OCI-LY3 (cell line): ENCODE measurements at regions not wholly inside any gene's neighbourhood (a gene's known extent, or its start where the extent isn't known, plus 50 kb on each side); places are given as distances from the start of the nearest gene placed in this dataset.

Source experiments
- H2AFZ ChIP-seq: fragments of 200-600, 300-600 bp; shearing (Covaris generic); 2 replicates; pipeline ENCODE4 v1.6.0; 2014; ENCODE audit warnings: antibody characterized with exemption, low read depth, low read length
- H3K27ac ChIP-seq: fragments of 200-600, 300-600 bp; sonication (generic); 2 replicates; pipeline ENCODE4 v1.5.1; 2014; ENCODE audit warnings: mild to moderate bottlenecking, low read length, moderate library complexity, mixed read lengths
- H3K27me3 ChIP-seq: fragments of 200-600, 300-600 bp; sonication (generic); 2 replicates; pipeline ENCODE4 v1.6.1; 2014; ENCODE audit warnings: low read depth, low read length, mixed read lengths
- H3K36me3 ChIP-seq: fragments of 200-600, 300-600 bp; sonication (generic); replicated peaks from 2 replicates; pipeline ENCODE3; 2014; ENCODE audit warnings: low read depth, low read length, mixed read lengths
- H3K4me1 ChIP-seq: fragments of 300-600, 200-600 bp; sonication (generic); 2 replicates; pipeline ENCODE4 v1.6.1; 2014; ENCODE audit warnings: low read length, mixed read lengths
- H3K4me2 ChIP-seq: fragments of 200-600, 300-600 bp; sonication (generic); 2 replicates; pipeline ENCODE4 v1.6.1; 2014; ENCODE audit warnings: low read length, mixed read lengths
- H3K4me3 ChIP-seq: fragments of 300-600, 200-600 bp; sonication (generic); 2 replicates; pipeline ENCODE4 v1.5.1; 2014; ENCODE audit warnings: antibody characterized with exemption, mild to moderate bottlenecking, low read length, moderate library complexity
- H3K79me2 ChIP-seq: fragments of 300-600, 200-600 bp; shearing (Covaris generic); 2 replicates; pipeline ENCODE4 v1.6.1; 2014; ENCODE audit warnings: mild to moderate bottlenecking, low read length, mixed read lengths
- H3K9ac ChIP-seq: fragments of 300-600, 200-600 bp; shearing (Covaris generic); 2 replicates; pipeline ENCODE4 v1.6.0; 2014; ENCODE audit warnings: mild to moderate bottlenecking, low read length, moderate library complexity
- H3K9me3 ChIP-seq: fragments of 200-600, 300-600 bp; shearing (Covaris generic); 2 replicates; pipeline ENCODE4 v1.6.1; 2014; ENCODE audit warnings: low read length, mixed read lengths; ENCODE audit not compliant: insufficient read depth
- H4K20me1 ChIP-seq: fragments of 200-600, 300-600 bp; sonication (generic); 2 replicates; pipeline ENCODE4 v1.6.1; 2016; ENCODE audit warnings: low read length, mixed read lengths; ENCODE audit not compliant: insufficient read depth
- CTCF ChIP-seq: fragments of 200-600, 300-600 bp; sonication (generic); IDR thresholded peaks from 2 replicates; pipeline ENCODE4 v1.5.1; 2014; ENCODE audit warnings: antibody characterized with exemption, low read length, low read depth
- EZH2phosphoT487 ChIP-seq: fragments of 200-600 bp; shearing (Covaris generic); IDR thresholded peaks from 2 replicates; pipeline ENCODE4 v1.6.1; 2018; ENCODE audit warnings: antibody characterized with exemption, mixed run types, low read depth

- Histone ChIP-seq H4K20me1 (no peaks in the 10 kb centered on the region), H3K9ac (no peak overlapping the region), H3K79me2 (no peaks in the 10 kb centered on the region), H3K4me2 (no peak overlapping the region), H3K9me3 (no peaks in the 10 kb centered on the region), H3K36me3 (no peaks in the 10 kb centered on the region), H3K4me3 (no peak overlapping the region), H3K27ac (no peak overlapping the region), H3K4me1 (no peaks in the 10 kb centered on the region), H3K27me3 (no peaks in the 10 kb centered on the region), H2AFZ (no peak overlapping the region)
- TF ChIP-seq CTCF (no peak), EZH2phosphoT487 (no peak)
Observed at GRCh38 chr4:106601519-106601918, 232.9 kb upstream of the GIMD1 start.

- no peaks in the 10 kb centered on the region for H3K36me3 ChIP-seq
- TF ChIP-seq EZH2phosphoT487 (no peak), CTCF (no peak)
- no peaks in the 10 kb centered on the region for H3K27me3 ChIP-seq
- no peak overlapping the region for H3K9ac ChIP-seq
- H3K27ac ChIP-seq = no peak overlapping the region
- H4K20me1 ChIP-seq = no peaks in the 10 kb centered on the region
- no peaks in the 10 kb centered on the region for H3K9me3 ChIP-seq
- no peaks in the 10 kb centered on the region for H3K79me2 ChIP-seq
- H2AFZ ChIP-seq = no peak overlapping the region
- H3K4me2 ChIP-seq = no peak overlapping the region
- H3K4me3 ChIP-seq = no peak overlapping the region
- H3K4me1 ChIP-seq = no peaks in the 10 kb centered on the region
Observed at GRCh38 chr4:106595906-106596305, 227.3 kb upstream of the GIMD1 start.

GRCh38 chr4:106594291-106594952 is 225.8 kb upstream of the GIMD1 start:
- no peaks in the 10 kb centered on the region for H3K36me3 ChIP-seq
- H4K20me1 ChIP-seq = no peaks in the 10 kb centered on the region
- H3K9ac ChIP-seq = no peak overlapping the region
- H3K27ac ChIP-seq = no peak overlapping the region
- no peak overlapping the region for H2AFZ ChIP-seq
- no peaks in the 10 kb centered on the region for H3K27me3 ChIP-seq
- H3K4me2 ChIP-seq = no peak overlapping the region
- H3K4me1 ChIP-seq = no peaks in the 10 kb centered on the region
- no peaks in the 10 kb centered on the region for H3K79me2 ChIP-seq
- no peaks in the 10 kb centered on the region for H3K9me3 ChIP-seq
- H3K4me3 ChIP-seq = no peak overlapping the region
- TF ChIP-seq CTCF = no peak
- no peak for TF ChIP-seq EZH2phosphoT487

GRCh38 chr4:106588891-106589290 is 220.3 kb upstream of the GIMD1 start:
- H3K4me3 ChIP-seq = no peak overlapping the region
- H2AFZ ChIP-seq = no peak overlapping the region
- TF ChIP-seq EZH2phosphoT487 (no peak), CTCF (no peak)
- H3K36me3 ChIP-seq = no peaks in the 10 kb centered on the region
- H3K4me1 ChIP-seq = 0 out of 2 replicates have a peak, but pooled peaks cover 2% of the 10 kb centered on the region
- H3K9me3 ChIP-seq = no peaks in the 10 kb centered on the region
- H4K20me1 ChIP-seq = no peaks in the 10 kb centered on the region
- no peak overlapping the region for H3K27ac ChIP-seq
- no peak overlapping the region for H3K9ac ChIP-seq
- no peak overlapping the region for H3K4me2 ChIP-seq
- H3K79me2 ChIP-seq = no peaks in the 10 kb centered on the region
- H3K27me3 ChIP-seq = no peaks in the 10 kb centered on the region
